NCI-H82 (cell line): ENCODE measurements at regions not wholly inside any gene's neighbourhood (a gene's known extent, or its start where the extent isn't known, plus 50 kb on each side); places are given as distances from the start of the nearest gene placed in this dataset.
A peak's percentile ranks its signal among the peaks of the same experiment; 100 is the strongest.
"Not testable (repeated sequence)": the region's sequence is repeated elsewhere in the genome, so short reads cannot be mapped to it uniquely, and the experiment has no call there.

Experiments
- DNase-seq: peaks from one replicate; lab custom pipeline; 2025; lab: John Stamatoyannopoulos, UW

DNA sequence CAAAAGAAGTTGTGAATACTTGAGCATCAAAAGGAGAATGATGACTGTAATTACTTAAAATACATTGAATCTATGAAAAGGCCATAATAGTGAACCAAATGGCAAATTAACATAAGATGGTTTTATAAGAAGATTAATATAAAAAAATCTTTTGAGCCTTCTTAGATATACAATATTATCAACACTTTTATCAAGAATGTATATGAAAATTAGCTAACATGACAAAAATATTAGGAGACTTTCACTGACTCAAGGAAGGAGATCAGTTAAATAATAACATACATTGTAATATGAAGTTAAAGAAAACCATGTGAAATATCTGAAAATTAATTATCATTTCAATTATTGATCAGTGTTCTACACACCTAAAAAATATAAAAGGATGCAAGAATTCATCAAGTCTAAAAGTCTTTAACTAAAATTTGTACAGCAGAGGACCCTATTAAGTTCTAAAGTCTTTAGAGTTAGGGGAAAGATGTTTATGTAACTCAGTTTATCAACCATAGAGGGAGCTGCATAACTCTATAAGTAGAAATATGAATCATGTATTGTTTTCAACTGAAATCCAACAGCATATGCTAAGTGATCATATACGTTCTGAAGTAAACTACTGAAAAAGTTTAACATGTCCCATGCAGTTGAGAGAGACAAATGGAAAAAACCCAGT lies 756.1 kb upstream of the MIR17HG start:
- DNase-seq, result no peak

- no peak for DNase-seq
Observed at GRCh38 chr13:90591927-90592268, 755.6 kb upstream of the MIR17HG start.

DNA sequence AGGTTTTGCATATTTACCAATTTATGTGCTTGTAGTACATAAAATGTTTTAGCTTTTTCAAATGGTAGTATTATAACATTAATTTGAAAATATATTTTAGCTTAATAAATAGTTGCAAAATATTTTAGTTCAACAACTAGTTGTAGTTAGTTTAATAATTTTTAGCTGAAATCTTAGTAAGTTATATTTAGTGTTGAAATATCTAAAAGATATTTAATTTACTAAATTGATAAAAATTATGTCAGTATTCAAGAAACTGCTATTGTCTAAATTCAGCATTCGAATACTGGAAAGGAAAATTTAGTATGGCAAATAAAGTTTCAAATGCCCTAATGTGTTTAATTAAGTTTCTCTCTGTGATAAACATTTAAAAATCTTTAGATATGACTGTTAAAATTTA lies 754.5 kb upstream of the MIR17HG start:
- no peak for DNase-seq

DNA sequence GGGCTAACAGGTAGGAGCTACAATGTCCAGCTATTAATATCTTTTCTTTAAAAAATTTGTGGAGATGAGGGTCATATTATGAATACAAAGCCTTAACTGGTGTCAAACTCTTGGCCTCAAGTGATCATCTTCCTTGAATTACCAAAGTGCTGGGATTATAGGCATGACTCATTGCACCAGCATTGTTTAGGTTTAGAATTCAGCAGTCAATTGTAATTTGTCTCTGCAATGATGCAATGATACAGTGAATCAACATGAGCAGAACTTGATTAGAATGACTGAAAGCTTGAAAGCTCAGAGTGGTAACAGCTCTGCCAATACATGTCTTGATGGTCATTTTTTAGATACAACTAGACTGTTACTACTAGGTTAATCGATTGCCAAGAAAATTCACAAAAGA lies 752.8 kb upstream of the MIR17HG start:
- DNase-seq, result peak; percentile 29

- no peak for DNase-seq
Observed at GRCh38 chr13:90605664-90606063, 741.8 kb upstream of the MIR17HG start.

- not testable (repeated sequence) for DNase-seq
Observed at GRCh38 chr13:90606921-90607320, 740.6 kb upstream of the MIR17HG start.

DNA sequence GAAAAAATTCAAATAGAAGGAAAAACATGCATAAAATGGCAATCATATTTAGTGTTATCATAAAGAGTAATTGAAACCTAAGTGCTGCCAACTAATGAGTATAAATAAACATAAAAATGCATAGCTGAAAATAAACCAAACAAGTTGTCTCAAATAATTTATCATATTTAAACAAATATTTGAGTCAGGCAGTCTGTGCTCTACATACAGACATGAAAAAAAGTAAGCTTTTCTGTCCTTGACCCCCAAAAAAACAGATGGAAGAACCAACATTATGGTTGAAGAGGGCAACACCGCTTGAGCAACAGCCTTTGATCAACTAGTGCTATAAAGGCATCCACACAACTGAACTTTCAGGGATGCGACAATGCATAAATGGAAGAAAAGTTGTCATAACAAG lies 735.1 kb upstream of the MIR17HG start:
- no peak for DNase-seq

DNA sequence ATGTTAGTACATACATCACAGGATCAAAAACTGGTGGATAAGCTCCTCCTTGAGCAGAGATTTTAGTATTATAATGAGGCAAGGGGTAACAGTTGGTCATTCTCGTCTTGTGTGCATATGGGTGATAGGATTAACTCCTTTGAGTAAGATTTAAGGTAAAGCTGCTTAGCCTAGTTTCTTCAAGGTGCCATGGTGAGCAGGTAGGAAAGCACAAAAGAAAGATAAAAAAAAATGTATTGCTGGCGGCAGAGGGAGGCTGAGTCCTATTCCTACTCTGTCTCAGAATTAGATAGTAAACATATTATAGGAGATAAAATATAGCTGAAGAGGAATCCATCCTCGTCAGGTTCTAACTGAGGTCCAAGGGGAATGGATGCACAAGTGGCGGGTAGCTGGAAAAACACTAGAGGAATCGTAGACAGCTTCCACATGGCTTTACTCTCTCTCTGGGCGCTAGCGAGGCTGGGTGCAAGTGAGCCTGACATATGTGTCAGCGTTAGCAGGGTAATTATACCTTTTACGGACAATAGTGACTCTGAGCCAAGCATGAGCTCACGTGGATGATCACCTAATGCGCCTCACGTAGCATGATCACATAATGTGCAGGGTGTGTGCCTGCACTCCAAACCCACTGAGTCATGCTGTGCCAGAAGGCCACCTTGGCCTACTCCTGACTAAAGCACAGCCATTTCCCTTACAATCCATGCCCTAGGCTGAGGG lies 734.3 kb upstream of the MIR17HG start:
- DNase-seq, result peak; percentile 98

DNA sequence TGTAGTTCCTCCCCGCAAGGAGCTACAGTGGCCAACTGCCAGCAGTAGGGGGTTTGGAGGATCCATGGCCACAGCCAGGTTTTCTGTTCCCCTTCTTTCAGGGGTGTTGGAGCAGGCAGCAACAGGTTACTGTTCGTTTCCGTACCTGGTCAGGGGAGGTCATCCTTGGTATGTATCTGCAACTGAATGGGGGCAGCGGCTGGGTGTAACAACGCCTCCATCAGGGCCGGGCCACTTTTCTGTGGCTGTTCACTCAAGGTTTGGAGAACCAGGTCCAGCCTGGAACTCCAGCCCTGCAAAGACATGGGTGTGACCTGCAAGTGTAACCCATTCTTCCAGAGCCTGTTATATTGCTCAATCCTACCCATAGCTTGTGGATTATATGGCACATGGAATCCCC lies 732.3 kb upstream of the MIR17HG start:
- DNase-seq, result no peak

DNA sequence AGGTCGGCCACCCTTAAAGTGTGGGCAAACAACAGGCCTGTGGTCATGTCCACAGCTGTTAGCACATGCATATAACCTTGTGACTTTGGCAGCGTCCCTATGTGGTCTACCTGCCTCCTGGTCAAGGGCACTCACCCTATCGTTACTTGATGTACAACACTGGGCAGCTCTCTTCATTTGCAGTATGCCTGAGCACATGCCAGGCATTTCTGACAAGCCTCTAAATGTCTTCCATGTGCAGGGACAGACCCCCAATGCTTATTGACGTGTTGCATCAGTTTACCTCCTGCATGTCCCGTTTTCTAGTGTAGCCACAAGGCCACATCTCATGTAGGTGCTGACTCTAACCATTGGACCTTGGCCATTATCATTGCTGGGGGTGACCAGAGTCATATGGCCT lies 731.7 kb upstream of the MIR17HG start:
- DNase-seq, result no peak

DNA sequence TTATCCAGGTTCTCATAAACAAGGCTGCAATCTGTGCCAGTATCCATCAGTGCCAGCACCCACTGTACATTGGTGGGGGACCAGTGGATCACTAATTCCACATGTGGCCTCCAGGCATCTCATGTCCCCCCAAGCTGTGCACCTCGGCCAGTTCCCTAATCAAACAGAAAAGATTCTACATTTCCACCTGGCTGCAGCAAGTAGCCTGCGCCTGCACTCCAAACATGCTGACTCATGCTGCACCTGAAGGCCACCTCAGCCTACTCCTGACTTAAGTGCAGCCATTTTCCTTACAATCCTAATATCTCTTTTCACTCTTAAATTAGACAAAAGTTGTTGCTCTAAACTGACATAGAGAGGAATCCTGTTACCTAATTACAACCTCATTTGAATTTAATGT lies 729.4 kb upstream of the MIR17HG start:
- DNase-seq, result peak; percentile 36

- no peak for DNase-seq
Observed at GRCh38 chr13:90622541-90622940, 724.9 kb upstream of the MIR17HG start.

- no peak for DNase-seq
Observed at GRCh38 chr13:90623318-90624011, 724.0 kb upstream of the MIR17HG start.

GRCh38 chr13:90627813-90628212 lies 719.7 kb upstream of the MIR17HG start:
- DNase-seq, result no peak

DNA sequence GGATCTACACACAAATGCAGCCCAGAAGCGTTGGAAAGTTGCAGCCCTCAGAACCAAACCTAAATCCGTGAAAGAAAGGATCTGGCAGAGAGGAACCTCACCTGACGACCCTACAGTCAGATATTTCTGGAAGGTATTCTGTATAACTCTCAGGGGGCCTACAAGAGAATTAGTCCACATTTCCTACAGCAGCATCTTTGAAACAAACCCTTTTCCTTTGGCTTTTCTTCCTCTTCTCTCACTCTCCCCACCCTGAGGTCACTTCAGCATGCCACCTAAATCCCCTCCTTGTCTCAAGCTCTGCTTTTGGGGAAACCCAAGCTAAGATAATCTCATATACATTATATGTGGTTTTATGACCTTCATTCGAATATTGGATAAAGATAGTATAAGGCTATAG lies 719.0 kb upstream of the MIR17HG start:
- DNase-seq, result no peak

GRCh38 chr13:90630716-90631115 lies 716.8 kb upstream of the MIR17HG start:
- no peak for DNase-seq

- no peak for DNase-seq
Observed at GRCh38 chr13:90632184-90632583, 715.3 kb upstream of the MIR17HG start.

DNA sequence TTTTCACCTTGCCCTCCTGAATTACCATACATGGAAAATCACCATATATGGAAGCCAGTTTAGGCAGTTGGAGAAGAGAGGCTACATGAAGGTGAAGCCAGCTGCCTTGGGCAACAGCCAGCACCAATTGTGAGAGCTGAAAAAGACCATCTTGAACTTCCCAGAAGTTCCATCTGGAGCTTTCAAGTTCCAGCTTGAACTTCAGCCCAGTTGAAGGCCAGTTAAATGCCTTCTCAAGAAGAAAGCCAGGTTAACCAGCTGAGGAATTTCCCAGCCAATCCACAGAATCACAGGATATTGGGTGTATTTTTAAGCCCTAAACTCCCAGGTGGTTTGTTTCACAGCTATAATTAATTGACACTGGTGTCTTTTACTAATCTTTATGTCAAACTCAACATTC lies 713.6 kb upstream of the MIR17HG start:
- no peak for DNase-seq

- no peak for DNase-seq
Observed at GRCh38 chr13:90640976-90641375, 706.5 kb upstream of the MIR17HG start.

- DNase-seq, result no peak
Observed at GRCh38 chr13:90641884-90642283, 705.6 kb upstream of the MIR17HG start.

- no peak for DNase-seq
Observed at GRCh38 chr13:90645582-90645981, 701.9 kb upstream of the MIR17HG start.

DNA sequence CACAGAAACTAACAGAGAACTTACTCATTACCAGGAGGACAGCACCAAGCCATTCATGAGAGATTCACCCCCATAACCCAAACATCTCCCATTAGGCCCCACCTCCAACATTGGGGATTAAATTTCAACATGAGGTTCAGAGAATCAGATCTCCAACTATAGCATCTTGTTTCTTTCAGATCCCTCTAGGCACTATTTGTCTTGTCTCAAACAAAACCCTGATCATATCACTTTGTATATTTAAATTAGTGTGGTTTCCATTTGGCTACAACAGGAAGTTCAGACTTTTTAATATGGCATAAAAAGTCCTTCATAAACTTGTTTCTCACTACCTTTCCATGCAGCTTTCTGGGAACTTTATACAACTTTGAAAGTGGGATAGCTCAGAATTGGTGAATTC lies 699.0 kb upstream of the MIR17HG start:
- no peak for DNase-seq

GRCh38 chr13:90652036-90652435 lies 695.5 kb upstream of the MIR17HG start:
- DNase-seq, result no peak
